GM19324 (cell line): ENCODE measurements at regions not wholly inside any gene's neighbourhood (a gene's known extent, or its start where the extent isn't known, plus 50 kb on each side); places are given as distances from the start of the nearest gene placed in this dataset.

Experiments used
- ATAC-seq: cut with Tn5 transposase; IDR thresholded peaks from one replicate; pipeline ENCODE4 v1.9.1; 2021; ENCODE audit warnings: mild to moderate bottlenecking, moderate library complexity; ENCODE audit not compliant: unreplicated experiment, low FRiP score

DNA sequence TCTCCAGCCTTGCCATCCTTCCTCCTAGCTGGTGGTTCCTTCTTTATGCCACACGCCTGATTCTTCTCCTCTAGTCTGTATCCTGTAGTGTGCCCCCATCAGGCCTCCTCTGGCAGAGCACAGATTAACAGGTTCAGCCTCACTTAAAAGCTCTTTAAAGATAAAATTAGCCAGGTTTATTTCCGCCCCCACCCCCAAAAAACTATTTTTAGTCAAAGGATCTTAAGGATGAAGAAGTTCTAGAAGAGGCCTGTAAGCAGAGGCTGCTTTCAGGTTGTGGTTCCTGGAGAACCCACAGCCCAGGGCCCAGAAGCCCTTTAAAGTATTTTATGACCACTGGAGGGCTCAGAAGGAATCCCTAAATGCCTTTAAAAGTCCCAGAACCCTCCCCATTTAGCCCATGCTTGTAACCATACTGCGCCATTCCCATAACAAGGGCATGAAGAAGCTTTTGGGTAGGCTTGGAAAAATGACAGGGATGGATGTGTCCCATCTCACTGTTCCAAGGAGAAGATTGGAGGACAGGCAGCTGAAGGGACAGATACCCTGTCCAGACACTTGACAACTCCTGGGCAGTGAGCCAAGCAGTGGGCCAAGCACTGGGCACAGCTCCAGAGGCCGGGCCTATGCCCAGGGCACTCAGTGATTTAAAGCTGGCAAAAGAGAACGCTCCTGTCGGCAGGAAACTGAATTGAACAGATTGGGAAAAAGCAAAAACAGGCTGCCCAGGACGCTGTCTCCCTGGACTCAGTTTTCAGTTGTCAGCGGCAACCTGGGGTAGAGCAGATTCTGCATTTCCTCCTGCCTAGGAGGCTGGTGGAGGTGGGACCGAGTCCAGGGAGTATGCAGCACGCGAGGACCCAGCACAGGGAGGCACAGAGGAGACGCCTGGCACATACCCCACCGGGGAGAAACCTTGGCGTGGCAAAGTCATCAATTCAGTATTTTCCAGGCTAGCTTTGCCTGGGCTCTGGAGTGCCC lies 106.3 kb upstream of the SSBP2 start:
- ATAC-seq, result no peak

DNA sequence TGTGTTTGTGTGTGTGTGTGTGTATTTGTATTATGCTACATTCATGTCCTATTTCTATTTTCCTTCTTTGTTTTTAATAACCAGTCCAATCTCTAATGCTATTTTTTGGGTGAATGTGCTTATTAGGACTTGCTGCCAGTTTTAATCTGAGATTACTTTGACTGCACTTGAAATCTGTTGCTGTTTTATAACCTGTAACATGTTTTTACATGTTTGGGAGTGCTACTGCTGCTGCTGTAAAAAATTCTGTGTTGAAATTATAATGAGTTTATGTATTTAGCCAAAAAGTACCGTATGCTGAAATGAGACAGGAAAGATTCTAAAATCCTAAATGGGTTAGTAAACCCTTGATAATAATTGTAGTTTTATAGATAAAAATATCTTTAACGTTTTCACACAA lies 104.7 kb upstream of the SSBP2 start:
- no peak for ATAC-seq

DNA sequence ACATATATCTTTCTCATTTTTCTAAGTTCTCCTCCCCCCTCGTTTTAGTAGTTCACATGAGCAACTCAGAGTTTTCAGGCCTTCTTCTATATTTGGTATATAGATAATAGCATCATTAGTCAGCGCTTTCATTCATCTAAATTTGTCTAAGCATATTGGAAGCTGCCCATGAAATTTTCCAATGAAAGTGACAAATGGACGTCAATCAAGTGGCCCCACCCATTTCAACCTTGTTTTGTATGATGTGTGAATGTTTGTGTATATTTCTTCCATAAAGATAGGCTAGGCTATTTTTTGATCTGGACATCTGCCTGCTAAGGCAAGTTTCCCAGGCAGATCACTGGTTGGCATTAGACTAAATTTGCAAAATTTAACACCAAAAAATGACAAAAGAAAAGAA lies 104.0 kb upstream of the SSBP2 start:
- no peak for ATAC-seq

DNA sequence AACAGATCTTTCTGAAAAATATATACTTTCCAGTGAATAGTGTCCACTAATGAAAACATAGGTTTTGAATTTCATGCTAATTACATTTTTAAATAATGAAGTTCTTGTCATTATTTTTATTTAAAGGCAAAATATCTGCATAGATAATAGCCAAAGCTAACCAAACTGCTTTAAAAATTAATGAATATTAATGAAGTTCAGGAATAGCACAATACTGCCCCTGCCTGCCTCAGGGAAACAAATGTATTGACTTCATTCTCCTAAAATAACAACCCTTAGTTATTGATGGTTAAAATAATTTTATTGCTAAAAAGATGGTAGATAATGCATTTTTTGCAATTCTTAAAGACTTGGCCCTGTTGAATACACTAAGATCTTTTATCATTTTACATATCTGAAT lies 103.6 kb upstream of the SSBP2 start:
- ATAC-seq, result no peak

DNA sequence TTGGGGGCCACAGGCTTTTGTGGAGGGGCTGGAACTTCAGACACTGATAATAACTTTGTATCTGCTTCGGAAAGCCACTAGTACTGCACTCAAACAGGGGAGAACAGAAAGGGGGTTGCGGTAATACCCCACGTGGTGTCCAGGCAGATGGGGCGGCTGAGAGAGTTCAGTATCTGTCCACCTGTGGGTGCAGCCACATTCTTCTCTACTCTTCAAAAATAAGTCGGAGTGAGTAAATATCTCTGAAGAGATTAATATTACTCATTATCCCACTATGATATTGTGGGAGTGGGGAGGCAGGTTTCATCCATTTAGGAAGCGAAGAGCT lies 102.1 kb upstream of the SSBP2 start:
- ATAC-seq, result no peak

DNA sequence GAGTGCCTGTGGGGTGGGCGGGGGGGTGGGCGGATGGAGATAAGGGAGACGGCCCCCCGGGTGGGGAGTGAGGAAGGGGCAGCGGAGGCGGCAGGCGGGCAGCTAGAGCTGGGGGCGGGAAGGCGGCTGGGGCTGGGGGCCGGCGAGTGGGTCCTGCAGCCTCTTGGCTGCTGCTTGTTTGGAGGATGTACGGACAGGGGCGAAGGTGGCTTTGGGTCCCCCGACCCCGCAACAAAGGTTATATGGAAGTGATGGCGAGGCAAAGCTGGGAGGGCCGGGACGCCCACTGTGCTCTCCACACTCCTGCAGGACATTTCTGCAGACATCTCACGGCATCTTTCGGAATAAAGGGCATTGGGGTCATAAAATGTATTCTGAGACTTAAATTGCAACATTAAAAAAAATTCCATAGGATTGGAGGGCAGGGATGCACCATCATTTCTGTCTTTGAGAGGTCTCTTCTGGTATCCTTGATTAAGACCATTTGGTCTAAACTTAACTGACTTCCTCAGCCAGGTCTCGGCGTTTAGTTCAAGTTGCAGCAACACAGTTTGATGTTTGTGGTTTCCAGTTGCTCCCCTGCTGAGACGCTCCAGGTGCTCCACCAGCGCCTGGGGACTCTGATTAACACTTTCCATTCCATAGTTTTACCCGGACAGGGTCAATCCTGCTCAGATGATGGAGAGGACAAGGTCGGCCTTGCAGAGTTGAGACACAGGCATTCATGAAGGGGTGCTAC lies 101.6 kb upstream of the SSBP2 start:
- no peak for ATAC-seq

DNA sequence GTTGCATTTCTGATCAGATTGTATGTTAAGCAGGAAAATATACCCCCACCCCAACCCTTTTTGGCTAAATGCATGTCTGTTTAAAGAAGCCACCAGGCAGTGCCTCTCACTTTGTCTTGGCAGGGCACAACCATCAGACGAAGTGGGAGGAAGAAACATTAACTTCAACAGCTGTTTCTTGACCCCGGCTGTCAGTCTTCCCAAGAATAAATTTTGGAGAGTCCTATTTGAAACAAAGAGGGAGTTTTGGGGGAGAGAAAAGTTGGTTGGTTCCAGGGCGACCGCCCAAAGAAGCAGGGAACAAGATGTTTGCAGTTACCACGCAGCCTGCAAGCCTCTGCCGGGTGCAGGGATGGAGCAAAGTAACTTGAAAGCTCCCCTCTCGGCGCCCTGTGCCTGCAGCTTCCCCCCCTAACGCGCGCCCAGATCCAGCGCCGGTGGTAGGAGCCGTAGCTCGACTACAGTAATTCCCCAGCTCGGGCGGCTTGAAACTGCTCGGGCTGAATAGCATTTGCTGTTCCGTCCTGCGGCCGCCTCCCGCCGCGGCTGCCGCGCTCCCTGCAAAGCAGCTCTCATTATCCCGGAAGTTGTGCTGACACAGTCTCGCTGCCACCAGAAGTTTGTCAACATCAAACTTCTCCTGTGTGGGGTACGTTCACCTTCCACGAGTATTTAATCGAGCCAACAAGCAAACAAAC lies 100.7 kb upstream of the SSBP2 start:
- peak; percentile 94 for ATAC-seq

DNA sequence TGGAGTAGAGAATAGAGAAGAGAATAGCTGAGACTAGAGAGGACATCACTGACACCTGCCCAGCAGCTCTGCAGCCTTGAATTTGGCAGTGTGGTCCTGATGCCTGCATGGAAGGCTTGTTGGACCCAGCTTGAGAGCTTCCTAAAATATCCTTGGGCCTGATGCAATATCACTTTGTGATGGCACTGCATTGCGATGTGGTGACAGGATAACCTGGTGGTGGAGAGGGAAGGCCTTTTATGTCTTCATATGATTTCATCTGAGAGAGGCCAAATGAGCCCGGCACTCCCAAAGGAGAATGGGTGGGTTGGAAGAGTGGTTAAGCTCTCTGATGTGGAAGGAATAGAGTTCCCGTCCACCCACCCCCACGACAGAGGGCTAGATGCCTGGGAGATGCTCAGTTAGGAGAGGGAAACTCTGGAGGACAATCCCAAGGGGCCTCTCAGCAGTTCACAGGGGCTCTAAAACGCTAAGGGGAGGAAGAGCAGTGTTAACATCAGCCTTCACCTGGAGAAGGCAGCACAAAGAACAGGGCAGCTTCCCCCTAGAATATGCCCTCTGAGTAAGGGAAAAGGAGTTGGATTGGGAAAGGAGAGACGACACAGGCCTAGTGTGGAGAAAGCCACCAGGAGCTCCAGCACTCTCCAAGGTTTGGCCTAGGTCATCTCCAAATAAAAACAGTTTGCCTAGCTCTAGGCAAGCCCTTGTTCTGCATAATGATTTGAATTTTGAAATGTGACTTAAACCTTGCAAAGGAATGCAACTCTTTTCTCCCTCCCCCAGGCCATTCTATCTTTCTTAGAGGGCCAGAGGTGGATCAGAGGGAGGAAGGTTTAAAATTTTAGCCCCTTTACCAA lies 99.8 kb upstream of the SSBP2 start:
- no peak for ATAC-seq

DNA sequence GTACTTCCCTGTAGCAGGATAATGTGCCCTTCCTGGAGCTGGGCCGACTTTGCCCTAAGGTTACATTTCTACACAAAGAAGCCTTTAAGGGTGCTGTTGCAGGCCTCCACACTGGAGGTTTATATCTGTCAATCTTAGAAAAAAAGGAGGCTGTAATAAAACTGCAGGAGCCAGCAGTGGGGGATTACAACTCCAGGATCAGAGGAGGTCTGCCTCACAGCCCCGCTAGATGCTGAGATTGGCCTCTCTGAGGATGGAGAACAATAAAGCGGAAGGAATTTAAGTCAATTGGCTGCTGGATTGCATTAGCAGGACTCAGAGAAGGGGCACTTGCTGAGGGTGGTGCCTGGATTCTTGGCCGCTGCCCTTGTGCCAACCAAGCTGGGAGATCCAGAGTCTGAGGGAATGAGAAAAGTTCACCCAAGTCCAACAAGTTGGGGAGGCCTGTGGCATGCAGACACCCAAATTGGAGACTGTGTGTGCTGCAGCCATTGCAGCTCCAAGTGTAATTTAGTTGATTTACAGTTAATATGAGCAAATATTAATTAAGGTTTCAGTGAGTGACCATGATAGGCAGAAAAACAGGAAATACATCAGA lies 99.0 kb upstream of the SSBP2 start:
- no peak for ATAC-seq

DNA sequence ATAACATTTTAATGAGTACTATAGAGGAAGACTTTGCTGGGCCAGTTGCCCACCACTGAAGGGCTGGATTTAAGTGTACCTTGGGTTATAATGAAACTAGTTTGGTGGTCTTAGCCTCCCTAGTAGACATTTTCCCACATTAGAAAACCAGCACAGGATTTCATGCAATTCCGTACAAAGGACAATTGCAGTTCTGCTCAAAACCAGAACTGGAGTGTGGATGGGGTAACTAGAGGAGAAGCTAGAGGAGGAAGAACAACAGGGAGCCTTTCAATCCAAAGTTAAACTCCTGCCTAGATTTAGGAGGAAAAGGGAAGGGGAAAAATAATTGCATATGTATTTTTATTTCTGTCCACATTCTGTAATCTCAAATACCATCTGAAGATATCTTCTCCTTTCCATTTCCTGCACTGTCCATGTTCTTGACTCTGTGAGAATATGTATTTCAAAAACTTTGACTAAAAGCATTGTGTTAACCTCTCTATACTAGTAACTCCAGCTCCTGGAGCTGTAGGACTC lies 97.5 kb upstream of the SSBP2 start:
- no peak for ATAC-seq

DNA sequence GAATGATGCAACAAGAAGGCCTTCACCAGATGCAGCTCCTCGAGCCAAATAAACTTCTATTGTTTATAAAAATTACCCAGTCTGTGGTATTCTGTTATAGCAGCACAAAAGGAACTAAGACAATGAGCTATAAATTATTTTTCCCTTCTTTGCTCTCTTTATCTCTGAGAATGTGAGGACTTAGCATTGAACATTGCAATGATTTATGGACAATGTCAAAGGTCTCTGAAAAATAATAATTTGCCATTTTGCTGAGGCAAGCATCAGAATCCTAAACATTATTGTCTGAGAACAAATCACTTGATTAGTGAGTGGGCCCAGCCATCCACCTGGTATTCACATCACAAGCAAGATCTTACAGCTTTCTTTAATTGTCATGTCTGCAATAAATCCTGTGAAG lies 95.4 kb upstream of the SSBP2 start:
- ATAC-seq, result no peak

DNA sequence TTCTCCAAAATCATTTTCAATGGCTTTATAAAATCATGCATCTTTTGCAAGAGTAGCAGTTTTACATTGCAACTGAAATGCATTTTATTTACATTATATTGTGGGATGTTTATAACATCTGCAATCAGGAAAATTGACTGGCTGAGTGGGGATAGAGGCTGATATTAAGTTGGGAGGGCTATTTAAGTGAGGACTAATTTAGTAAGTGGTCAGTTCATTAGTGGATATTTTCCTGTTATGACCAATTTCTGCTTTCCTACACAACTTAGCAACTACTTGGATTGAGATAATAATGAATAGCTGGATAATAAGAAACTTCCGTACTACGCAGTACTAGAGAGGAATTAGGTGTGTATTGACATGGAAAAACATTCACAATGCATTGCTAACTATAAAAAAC lies 92.9 kb upstream of the SSBP2 start:
- ATAC-seq, result no peak

DNA sequence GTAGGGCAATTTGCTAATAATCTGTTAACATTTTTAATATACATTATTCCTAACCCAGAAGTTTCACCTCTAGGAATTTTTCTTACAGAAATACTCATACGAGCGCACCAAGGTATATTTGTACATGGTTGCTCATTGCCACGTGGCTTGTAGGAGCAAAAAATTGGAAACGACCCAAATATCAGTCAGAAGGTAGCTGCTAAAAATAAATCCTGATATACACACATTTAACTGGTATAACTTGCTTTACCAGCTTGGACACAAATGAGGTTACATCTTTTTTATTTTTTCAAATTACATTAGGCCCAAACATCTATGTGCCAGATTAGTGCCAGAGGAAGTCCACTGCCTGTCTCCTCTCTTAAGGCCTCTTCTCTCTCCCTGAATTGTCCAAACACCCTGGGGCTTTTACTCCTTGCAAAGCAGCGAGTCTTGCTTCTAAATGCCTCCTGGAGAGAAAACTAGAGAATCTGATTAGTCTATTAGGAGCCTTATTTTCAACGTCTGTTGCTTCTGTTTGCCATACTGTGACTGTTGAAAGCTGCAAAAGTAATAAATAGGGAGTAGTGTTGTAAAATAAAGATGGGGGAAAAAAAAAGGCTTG lies 92.0 kb upstream of the SSBP2 start:
- ATAC-seq, result no peak

DNA sequence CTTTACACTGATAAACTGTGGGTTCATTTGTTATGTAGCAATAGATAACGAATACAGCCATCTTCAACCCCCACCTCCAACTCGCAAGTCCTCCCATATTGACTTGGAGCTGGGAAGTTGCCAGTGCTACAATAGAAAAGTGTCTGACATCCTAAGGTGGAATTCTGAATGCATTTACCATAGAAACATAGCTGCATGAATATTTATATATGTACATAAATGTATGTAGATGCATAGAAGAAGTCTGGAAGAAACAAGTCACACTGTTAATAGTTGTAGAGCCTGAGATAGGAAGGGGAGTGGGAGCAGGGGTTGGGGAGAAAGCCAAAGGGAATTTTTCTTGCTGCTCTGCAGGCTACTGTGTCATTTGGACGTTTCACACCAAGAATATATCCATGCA lies 88.1 kb upstream of the SSBP2 start:
- no peak for ATAC-seq

DNA sequence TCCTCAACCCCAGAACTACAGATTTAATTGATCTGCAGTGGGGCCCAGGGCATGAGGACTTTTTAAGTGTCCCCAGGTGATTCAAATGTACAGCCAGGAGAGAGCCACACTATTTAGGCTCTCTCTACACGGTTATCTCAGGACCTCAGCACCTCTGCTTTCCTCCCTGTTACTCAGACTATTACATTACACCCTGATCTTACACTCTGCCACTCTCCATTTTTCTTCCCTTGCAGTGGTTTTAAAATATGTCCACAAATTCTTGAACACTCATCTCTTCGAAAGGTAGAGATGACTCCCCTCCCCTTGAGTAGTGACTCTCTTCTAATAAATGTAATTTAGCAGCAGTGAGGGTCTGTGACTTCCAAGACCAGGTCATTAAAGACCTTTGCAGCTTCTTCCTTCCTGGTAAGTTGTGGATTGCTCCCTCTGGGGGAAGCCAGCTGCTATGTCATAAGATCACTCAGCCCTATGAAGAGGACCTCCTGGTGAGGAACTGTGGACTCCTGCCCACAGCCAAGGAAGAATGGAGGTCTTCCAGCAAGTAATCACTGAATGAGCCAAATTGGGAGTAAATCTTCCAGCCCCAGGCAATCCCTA lies 87.5 kb upstream of the SSBP2 start:
- ATAC-seq, result peak; percentile 82

DNA sequence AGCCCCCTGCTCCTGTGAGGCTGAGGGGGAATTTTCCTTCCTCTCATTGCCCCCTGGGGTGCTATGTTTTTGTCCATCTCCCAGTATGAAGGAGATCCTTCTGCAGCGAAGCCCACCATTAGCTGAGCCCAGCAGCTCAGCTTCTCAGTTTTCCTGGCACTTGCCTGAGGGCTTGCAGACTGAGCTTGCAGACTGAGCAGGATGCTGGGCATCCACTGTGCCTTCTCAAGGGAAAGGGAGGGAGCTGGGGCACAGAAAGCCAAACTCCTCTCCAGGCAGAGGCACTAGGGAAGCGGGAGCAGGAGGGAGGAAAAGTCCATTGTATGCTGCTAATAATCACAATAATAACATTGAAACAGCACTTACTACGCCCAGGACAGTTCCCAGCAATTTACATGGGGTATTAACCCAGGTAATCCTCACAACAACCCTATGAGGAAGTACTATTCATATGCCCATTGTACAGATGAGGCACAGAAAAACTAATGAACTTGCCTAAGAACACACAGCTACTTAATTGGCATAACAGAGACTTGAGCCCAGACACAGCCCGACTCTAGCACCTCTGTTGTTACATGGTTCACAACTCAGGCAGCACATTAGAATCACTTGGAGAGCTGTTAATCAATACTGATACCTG lies 86.9 kb upstream of the SSBP2 start:
- no peak for ATAC-seq

DNA sequence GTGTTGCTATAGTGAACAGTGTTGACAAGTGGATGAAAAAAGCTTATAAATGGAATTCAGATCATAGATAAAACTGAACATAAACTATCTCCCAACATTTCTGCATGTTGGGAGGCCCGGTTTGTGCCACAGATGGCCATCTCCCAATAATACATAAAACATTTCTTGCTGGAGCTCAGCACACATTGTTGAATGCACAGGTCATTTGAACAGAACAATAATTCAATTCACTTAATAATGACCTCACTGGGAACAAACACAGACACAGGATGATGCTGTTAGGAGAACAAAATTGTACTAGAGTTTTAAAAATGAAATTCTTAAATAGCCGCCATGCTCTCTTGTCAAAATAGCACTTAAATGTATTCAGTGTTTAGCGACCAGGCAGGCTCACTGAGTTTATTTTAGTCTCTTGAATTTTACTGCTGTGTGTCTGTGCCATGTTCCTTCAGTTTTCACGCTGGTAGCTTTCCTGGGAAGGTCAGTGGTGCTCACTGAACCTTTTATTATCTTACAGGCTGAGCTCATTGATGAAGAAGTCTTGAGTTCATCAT lies 85.0 kb upstream of the SSBP2 start:
- ATAC-seq, result no peak

DNA sequence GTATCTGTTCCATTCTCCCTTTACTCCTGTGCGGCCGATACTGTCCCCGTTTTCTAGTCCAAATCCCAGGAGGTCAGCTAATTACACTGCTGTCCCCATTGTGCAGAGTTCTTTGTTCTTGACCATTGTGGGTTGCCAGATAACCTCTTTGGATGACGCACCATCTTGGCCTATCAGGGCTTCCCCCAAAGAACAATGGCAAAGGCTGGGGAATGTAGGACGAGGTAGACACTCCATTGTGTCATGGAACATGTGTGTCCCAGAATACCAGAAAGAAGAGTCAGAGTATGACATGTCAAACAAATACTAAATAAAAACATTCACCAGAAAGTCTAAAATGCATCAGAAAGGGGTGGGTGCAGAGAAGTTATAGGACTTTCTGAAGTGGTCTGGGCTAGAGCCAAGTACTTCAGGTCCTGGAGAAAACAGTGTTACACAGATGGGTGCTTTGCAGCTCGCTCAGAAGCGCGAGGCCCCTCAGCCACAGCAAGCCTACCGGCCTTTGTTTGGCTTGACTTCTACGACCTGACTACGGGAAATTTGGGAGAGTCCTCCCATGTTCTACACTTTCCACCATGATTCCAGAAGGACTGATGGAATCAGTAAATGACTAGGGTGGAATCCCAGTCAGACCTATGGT lies 83.2 kb upstream of the SSBP2 start:
- no peak for ATAC-seq
